ENCODE measurements at regions not wholly inside any gene's neighbourhood (a gene's known extent, or its start where the extent isn't known, plus 50 kb on each side); places are given as distances from the start of the nearest gene placed in this dataset.

- TF ChIP-seq, protein P1, sequence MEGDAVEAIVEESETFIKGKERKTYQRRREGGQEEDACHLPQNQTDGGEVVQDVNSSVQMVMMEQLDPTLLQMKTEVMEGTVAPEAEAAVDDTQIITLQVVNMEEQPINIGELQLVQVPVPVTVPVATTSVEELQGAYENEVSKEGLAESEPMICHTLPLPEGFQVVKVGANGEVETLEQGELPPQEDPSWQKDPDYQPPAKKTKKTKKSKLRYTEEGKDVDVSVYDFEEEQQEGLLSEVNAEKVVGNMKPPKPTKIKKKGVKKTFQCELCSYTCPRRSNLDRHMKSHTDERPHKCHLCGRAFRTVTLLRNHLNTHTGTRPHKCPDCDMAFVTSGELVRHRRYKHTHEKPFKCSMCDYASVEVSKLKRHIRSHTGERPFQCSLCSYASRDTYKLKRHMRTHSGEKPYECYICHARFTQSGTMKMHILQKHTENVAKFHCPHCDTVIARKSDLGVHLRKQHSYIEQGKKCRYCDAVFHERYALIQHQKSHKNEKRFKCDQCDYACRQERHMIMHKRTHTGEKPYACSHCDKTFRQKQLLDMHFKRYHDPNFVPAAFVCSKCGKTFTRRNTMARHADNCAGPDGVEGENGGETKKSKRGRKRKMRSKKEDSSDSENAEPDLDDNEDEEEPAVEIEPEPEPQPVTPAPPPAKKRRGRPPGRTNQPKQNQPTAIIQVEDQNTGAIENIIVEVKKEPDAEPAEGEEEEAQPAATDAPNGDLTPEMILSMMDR (conservative IDR thresholded peaks at IDR 0.05; ENCODE audit: low read length), result no peak
- TF ChIP-seq EZH2phosphoT487 (IDR thresholded peaks at IDR 0.05; ENCODE audit: borderline replicate concordance, low read depth, low read length), result no peak
These were observed 102.8 kb upstream of the JARID2 start for GRCh38 chr6:15143086-15143485.
